ENCODE measurements at regions not wholly inside any gene's neighbourhood (a gene's known extent, or its start where the extent isn't known, plus 50 kb on each side); places are given as distances from the start of the nearest gene placed in this dataset.

DNA sequence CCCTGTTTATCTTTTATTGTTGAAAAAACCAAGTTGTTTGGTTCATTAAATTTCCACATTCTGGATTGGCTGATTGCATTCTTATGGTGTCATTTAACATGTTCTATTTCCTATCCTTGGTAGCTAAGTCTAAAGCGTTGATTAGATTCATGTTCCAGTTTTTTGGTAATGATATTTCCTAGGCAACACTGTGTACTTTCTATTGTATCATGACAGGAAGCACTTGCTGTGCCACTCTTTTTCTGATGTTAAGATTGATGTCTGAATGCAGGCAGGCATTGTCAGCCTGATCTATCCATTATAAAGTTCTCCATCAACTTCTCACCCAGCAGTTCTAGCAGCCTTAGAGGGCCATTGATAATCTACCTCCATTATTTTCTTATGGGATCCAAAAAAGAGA, 91.1 kb upstream of the ARID2 start:
- no peak for TF ChIP-seq POLR2AphosphoS5 (IDR thresholded peaks at IDR 0.05; ENCODE audit: low read depth)
- TF ChIP-seq, protein P1, sequence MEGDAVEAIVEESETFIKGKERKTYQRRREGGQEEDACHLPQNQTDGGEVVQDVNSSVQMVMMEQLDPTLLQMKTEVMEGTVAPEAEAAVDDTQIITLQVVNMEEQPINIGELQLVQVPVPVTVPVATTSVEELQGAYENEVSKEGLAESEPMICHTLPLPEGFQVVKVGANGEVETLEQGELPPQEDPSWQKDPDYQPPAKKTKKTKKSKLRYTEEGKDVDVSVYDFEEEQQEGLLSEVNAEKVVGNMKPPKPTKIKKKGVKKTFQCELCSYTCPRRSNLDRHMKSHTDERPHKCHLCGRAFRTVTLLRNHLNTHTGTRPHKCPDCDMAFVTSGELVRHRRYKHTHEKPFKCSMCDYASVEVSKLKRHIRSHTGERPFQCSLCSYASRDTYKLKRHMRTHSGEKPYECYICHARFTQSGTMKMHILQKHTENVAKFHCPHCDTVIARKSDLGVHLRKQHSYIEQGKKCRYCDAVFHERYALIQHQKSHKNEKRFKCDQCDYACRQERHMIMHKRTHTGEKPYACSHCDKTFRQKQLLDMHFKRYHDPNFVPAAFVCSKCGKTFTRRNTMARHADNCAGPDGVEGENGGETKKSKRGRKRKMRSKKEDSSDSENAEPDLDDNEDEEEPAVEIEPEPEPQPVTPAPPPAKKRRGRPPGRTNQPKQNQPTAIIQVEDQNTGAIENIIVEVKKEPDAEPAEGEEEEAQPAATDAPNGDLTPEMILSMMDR (IDR thresholded peaks at IDR 0.05; ENCODE audit: insufficient read depth, low read length), result no peak
- TF ChIP-seq, protein P2, sequence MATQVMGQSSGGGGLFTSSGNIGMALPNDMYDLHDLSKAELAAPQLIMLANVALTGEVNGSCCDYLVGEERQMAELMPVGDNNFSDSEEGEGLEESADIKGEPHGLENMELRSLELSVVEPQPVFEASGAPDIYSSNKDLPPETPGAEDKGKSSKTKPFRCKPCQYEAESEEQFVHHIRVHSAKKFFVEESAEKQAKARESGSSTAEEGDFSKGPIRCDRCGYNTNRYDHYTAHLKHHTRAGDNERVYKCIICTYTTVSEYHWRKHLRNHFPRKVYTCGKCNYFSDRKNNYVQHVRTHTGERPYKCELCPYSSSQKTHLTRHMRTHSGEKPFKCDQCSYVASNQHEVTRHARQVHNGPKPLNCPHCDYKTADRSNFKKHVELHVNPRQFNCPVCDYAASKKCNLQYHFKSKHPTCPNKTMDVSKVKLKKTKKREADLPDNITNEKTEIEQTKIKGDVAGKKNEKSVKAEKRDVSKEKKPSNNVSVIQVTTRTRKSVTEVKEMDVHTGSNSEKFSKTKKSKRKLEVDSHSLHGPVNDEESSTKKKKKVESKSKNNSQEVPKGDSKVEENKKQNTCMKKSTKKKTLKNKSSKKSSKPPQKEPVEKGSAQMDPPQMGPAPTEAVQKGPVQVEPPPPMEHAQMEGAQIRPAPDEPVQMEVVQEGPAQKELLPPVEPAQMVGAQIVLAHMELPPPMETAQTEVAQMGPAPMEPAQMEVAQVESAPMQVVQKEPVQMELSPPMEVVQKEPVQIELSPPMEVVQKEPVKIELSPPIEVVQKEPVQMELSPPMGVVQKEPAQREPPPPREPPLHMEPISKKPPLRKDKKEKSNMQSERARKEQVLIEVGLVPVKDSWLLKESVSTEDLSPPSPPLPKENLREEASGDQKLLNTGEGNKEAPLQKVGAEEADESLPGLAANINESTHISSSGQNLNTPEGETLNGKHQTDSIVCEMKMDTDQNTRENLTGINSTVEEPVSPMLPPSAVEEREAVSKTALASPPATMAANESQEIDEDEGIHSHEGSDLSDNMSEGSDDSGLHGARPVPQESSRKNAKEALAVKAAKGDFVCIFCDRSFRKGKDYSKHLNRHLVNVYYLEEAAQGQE (IDR thresholded peaks at IDR 0.05; ENCODE audit: insufficient replicate concordance, low read depth), result no peak
- TF ChIP-seq GABPA (IDR thresholded peaks at IDR 0.05; ENCODE audit: low read depth), result no peak

Data from HL-60 (cell line).